GM10266 (cell line): ENCODE measurements at regions not wholly inside any gene's neighbourhood (a gene's known extent, or its start where the extent isn't known, plus 50 kb on each side); places are given as distances from the start of the nearest gene placed in this dataset.
"Not testable (repeated sequence)": the region's sequence is repeated elsewhere in the genome, so short reads cannot be mapped to it uniquely, and the experiment has no call there.

Experiments used
- DNase-seq: peaks from one replicate; pipeline ENCODE4 v3.0.0; 2012; ENCODE audit errors: extremely low spot score
- CTCF ChIP-seq: IDR thresholded peaks from 2 replicates; pipeline ENCODE4 v1.5.1; 2012; ENCODE audit warnings: mild to moderate bottlenecking, low read depth; ENCODE audit not compliant: control insufficient read depth, insufficient read depth; ENCODE audit errors: missing control alignments

DNA sequence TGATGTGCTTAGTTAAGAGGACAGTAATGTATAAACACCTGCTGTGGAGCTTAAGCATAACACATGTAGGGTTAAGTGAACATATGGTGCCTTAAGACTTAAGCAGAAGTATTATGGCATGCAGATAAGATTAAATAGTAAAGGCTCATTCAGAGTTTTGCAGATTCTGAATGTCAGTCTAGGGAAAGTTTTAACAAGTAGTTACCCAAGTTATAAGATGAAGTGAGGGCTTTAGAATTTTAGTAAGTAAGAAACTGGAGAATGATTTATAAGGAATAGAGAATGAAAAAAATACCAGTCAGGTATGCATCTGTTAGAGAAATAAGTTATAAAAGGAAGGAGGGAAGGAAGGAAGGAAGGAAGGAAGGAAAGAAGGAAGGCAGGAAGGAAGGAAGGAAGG is 902.1 kb downstream of the TRAM1L1 start:
- DNase-seq: no peak
- no peak for TF ChIP-seq CTCF

GRCh38 chr4:116180157-116180601 is 905.2 kb downstream of the TRAM1L1 start:
- DNase-seq: peak; percentile 9

DNA sequence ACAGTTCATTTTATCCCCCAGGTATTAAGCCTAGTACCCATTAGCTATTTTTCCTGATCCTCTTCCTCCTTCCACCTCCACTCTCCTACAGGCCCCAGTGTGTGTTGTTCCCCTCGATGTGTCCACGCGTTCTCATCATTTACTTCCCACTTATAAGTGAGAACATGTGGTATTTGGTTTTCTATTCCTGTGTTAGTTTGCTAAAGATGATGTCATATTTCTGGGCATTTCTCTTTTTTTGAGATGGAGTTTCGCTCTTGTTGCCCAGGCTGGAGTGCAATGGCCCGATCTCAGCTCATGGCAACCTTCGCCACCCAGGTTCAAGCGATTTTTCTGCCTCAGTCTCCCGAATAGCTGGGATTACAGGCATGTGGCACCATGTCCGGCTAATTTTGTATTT is 934.0 kb downstream of the TRAM1L1 start:
- not testable (repeated sequence) for DNase-seq

More at GRCh38 chr4:116180157-116180601, 905.2 kb downstream of the TRAM1L1 start:
- peak; percentile 54 for TF ChIP-seq CTCF

DNA sequence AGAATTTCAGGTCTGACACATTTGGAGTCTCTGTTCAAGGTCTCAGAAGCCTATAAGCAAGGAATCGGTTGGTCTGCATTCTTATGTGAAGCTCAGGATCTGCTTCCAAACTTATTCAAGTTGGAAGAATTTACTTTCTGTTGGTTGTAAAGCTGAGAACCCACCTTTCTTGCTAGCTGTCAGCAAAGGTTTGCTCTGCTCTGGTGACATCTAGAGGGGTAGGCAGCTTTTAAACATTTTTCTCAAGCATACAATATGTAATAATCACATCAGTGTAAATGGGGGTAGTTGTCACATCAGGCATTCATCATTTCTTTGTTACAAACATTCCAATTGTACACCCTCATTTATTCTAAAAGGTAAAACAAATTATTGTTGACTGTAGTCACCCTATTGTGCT is 935.2 kb downstream of the TRAM1L1 start:
- no peak for TF ChIP-seq CTCF
- no peak for DNase-seq

DNA sequence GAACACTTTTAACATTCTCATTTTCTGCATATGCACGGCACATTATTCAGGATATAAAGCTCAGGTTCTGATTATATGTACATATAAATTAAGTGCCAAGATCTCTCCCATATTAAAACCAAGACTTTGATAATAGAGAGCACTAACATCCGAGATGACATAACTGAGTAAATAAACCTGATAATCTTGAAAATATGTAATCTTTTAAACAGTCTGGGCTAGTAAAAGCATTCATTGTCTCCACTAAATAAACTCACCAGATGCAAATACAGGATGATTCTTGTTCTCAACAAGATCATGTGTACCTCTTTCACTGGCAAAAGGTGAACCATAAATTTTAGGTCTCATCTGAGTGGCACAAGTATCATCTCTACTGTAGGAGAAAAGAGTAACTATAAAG is 942.2 kb downstream of the TRAM1L1 start:
- no peak for DNase-seq
- no peak for TF ChIP-seq CTCF

DNA sequence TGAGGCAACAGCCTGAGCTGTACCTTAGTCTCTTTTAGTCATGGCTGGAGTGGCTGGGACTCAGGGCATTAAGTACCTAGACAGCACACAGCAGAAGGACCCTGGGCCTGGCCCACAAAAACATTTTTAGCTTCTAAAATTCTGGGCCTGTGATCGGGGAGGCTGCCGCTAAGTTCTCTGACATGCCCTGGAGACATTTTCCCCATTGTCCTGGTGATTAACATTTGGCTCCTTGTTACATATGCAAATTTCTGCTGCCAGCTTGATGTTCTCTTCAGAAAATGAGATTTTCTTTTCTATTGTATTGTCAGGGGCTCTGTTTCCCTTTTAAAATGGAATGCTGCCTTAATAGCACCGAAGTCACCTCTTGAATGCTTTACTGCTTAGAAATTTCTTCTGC is 952.4 kb downstream of the TRAM1L1 start:
- no peak for DNase-seq
- TF ChIP-seq CTCF: no peak

GRCh38 chr4:116126794-116127193 is 958.6 kb downstream of the TRAM1L1 start:
- no peak for DNase-seq
- no peak for TF ChIP-seq CTCF

- no peak for DNase-seq
- TF ChIP-seq CTCF: no peak
Observed at GRCh38 chr4:116122124-116122523, 963.3 kb downstream of the TRAM1L1 start.
